Retinal pigment epithelial cell (primary cell): ENCODE measurements at regions not wholly inside any gene's neighbourhood (a gene's known extent, or its start where the extent isn't known, plus 50 kb on each side); places are given as distances from the start of the nearest gene placed in this dataset.

ENCODE experiments used
- DNase-seq: peaks from one replicate; pipeline ENCODE4 v3.0.0-alpha.2; 2010; ENCODE audit warnings: low read depth
- H3K4me3 ChIP-seq: 2 replicates; pipeline ENCODE4 v1.5.1; 2011; ENCODE audit warnings: mild to moderate bottlenecking, low read length, control low read depth, moderate library complexity
- CTCF ChIP-seq: conservative IDR thresholded peaks from 2 replicates; pipeline ENCODE4 v1.5.1; 2011; ENCODE audit warnings: low read depth, low read length, control low read depth, inconsistent platforms

GRCh38 chr13:108408672-108409071 lies 139.2 kb downstream of the TNFSF13B start:
- H3K4me3 ChIP-seq = no peak overlapping the region
- no peak for TF ChIP-seq CTCF
- DNase-seq = no peak

- DNase-seq = no peak
- TF ChIP-seq CTCF = no peak
These were observed 140.2 kb downstream of the TNFSF13B start for GRCh38 chr13:108409730-108410129.

GRCh38 chr13:108419768-108420167 lies 150.2 kb downstream of the TNFSF13B start:
- no peak for TF ChIP-seq CTCF
- DNase-seq = no peak
- H3K4me3 ChIP-seq = no peak overlapping the region

More at GRCh38 chr13:108409730-108410129, 140.2 kb downstream of the TNFSF13B start:
- no peak overlapping the region for H3K4me3 ChIP-seq

- no peak for TF ChIP-seq CTCF
- peak; percentile 2 for DNase-seq
- no peak overlapping the region for H3K4me3 ChIP-seq
These were observed 155.5 kb downstream of the TNFSF13B start for GRCh38 chr13:108425056-108425455.

- DNase-seq = no peak
- no peak overlapping the region for H3K4me3 ChIP-seq
- no peak for TF ChIP-seq CTCF
These were observed 157.4 kb downstream of the TNFSF13B start for GRCh38 chr13:108426893-108427292.

GRCh38 chr13:108427355-108427754 lies 157.8 kb downstream of the TNFSF13B start:
- TF ChIP-seq CTCF = no peak
- no peak for DNase-seq
- H3K4me3 ChIP-seq = no peak overlapping the region

GRCh38 chr13:108428691-108429090 lies 159.2 kb downstream of the TNFSF13B start:
- TF ChIP-seq CTCF = no peak
- no peak overlapping the region for H3K4me3 ChIP-seq
- DNase-seq = no peak
